ENCODE measurements at regions not wholly inside any gene's neighbourhood (a gene's known extent, or its start where the extent isn't known, plus 50 kb on each side); places are given as distances from the start of the nearest gene placed in this dataset.

- Histone ChIP-seq H3K9me3 (ENCODE audit: low read depth, low read length) (no peaks in the 10 kb centered on the region), H3K4me2 (ENCODE audit: insufficient read depth, low read length) (no peak overlapping the region)
Observed at GRCh38 chr5:167229751-167230150, 1061.7 kb upstream of the WWC1 start.

GRCh38 chr5:167230414-167230813 is 1061.0 kb upstream of the WWC1 start:
- H4K20me1 ChIP-seq (ENCODE audit: insufficient read depth, low read length), result no peaks in the 10 kb centered on the region
- no peak overlapping the region for H3K27ac ChIP-seq (ENCODE audit: low read depth, low read length)
- no peaks in the 10 kb centered on the region for H3K79me2 ChIP-seq (ENCODE audit: insufficient read depth, low read length)
- DNase-seq (ENCODE audit: insufficient read length, low spot score, missing footprints), result no peak
- H3K4me2 ChIP-seq (ENCODE audit: insufficient read depth, low read length), result no peak overlapping the region
- H3K4me3 ChIP-seq (ENCODE audit: insufficient read depth, low read length), result no peak overlapping the region
- no peaks in the 10 kb centered on the region for H3K36me3 ChIP-seq (ENCODE audit: insufficient read depth, low read length)
- TF ChIP-seq CTCF (IDR thresholded peaks at IDR 0.05; ENCODE audit: extremely low read depth, low read depth, low read length), result no peak
- H3K9me3 ChIP-seq (ENCODE audit: low read depth, low read length), result no peaks in the 10 kb centered on the region
- peaks cover 20% of the 10 kb centered on the region for H3K4me1 ChIP-seq (ENCODE audit: insufficient read depth, low read length)
- H2AFZ ChIP-seq (ENCODE audit: low read length), result no peak overlapping the region
- H3K27me3 ChIP-seq (ENCODE audit: insufficient read depth, low read length), result no peaks in the 10 kb centered on the region

More at GRCh38 chr5:167229751-167230150, 1061.7 kb upstream of the WWC1 start:
- Histone ChIP-seq H3K4me3 (ENCODE audit: insufficient read depth, low read length) (no peak overlapping the region), H4K20me1 (ENCODE audit: insufficient read depth, low read length) (no peaks in the 10 kb centered on the region), H3K27me3 (ENCODE audit: insufficient read depth, low read length) (no peaks in the 10 kb centered on the region), H3K27ac (ENCODE audit: low read depth, low read length) (no peak overlapping the region), H3K4me1 (ENCODE audit: insufficient read depth, low read length) (peaks cover 20% of the 10 kb centered on the region), H3K79me2 (ENCODE audit: insufficient read depth, low read length) (no peaks in the 10 kb centered on the region), H2AFZ (ENCODE audit: low read length) (no peak overlapping the region), H3K36me3 (ENCODE audit: insufficient read depth, low read length) (no peaks in the 10 kb centered on the region)
- TF ChIP-seq CTCF (IDR thresholded peaks at IDR 0.05; ENCODE audit: extremely low read depth, low read depth, low read length), result no peak
- no peak for DNase-seq (ENCODE audit: insufficient read length, low spot score, missing footprints)

DNA sequence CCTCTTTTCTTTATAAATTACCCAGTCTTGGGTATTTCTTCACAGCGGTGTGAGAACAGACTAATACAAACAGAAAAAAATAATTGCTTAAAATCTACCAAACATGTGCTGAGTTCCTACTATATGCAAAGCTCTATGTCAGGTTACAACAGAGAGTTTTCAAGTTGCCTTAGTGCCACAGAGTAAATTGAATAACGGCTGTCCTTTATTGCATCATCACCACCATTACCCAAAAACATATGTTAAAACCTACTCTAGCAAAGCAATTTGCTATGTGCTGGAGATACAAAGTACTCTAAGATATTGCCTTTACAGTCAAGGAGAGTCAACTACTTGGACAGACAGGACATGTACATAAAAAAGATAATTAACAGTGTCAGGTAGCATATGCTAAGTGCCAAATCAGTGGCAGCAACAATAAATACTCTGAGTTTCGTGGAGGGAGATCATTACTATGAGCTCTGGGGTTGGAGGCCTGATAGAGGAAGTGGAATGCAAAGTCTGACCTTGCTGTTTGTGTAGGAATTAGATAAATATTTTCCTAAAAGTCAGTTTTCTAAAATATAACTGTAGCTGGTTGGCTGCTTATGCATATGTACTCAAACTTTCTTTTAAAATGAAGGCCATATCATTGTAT is 1058.7 kb upstream of the WWC1 start:
- no peak overlapping the region for H3K27ac ChIP-seq (ENCODE audit: low read depth, low read length)
- H3K9me3 ChIP-seq (ENCODE audit: low read depth, low read length), result no peaks in the 10 kb centered on the region
- peak overlapping the region; percentile 23 for H2AFZ ChIP-seq (ENCODE audit: low read length)
- no peaks in the 10 kb centered on the region for H3K27me3 ChIP-seq (ENCODE audit: insufficient read depth, low read length)
- no peak overlapping the region for H3K4me2 ChIP-seq (ENCODE audit: insufficient read depth, low read length)
- no peaks in the 10 kb centered on the region for H3K36me3 ChIP-seq (ENCODE audit: insufficient read depth, low read length)
- peaks cover 20% of the 10 kb centered on the region for H3K4me1 ChIP-seq (ENCODE audit: insufficient read depth, low read length)
- no peaks in the 10 kb centered on the region for H3K79me2 ChIP-seq (ENCODE audit: insufficient read depth, low read length)
- TF ChIP-seq CTCF (IDR thresholded peaks at IDR 0.05; ENCODE audit: extremely low read depth, low read depth, low read length), result no peak
- no peak for DNase-seq (ENCODE audit: insufficient read length, low spot score, missing footprints)
- H4K20me1 ChIP-seq (ENCODE audit: insufficient read depth, low read length), result no peaks in the 10 kb centered on the region
- no peak overlapping the region for H3K4me3 ChIP-seq (ENCODE audit: insufficient read depth, low read length)

- Histone ChIP-seq H4K20me1 (ENCODE audit: insufficient read depth, low read length) (no peaks in the 10 kb centered on the region), H3K36me3 (ENCODE audit: insufficient read depth, low read length) (no peaks in the 10 kb centered on the region), H3K9me3 (ENCODE audit: low read depth, low read length) (no peaks in the 10 kb centered on the region), H3K4me3 (ENCODE audit: insufficient read depth, low read length) (no peak overlapping the region), H2AFZ (ENCODE audit: low read length) (no peak overlapping the region), H3K27ac (ENCODE audit: low read depth, low read length) (peak overlapping the region; percentile 47), H3K4me1 (ENCODE audit: insufficient read depth, low read length) (peaks cover 20% of the 10 kb centered on the region), H3K27me3 (ENCODE audit: insufficient read depth, low read length) (no peaks in the 10 kb centered on the region), H3K79me2 (ENCODE audit: insufficient read depth, low read length) (no peaks in the 10 kb centered on the region), H3K4me2 (ENCODE audit: insufficient read depth, low read length) (peak overlapping the region; percentile 21)
- no peak for DNase-seq (ENCODE audit: insufficient read length, low spot score, missing footprints)
- no peak for TF ChIP-seq CTCF (IDR thresholded peaks at IDR 0.05; ENCODE audit: extremely low read depth, low read depth, low read length)
Observed at GRCh38 chr5:167233507-167234220, 1057.8 kb upstream of the WWC1 start.
